HG02798 (cell line): ENCODE measurements at regions not wholly inside any gene's neighbourhood (a gene's known extent, or its start where the extent isn't known, plus 50 kb on each side); places are given as distances from the start of the nearest gene placed in this dataset.
"Not testable (repeated sequence)": the region's sequence is repeated elsewhere in the genome, so short reads cannot be mapped to it uniquely, and the experiment has no call there.

Experiments used
- ATAC-seq: cut with Tn5 transposase; IDR thresholded peaks from one replicate; pipeline ENCODE4 v1.9.1; 2021; ENCODE audit warnings: mild to moderate bottlenecking; ENCODE audit not compliant: unreplicated experiment, poor library complexity

- ATAC-seq: no peak
Observed at GRCh38 chrX:115909017-115909416, 261.5 kb upstream of the AGTR2 start.

GRCh38 chrX:115911967-115912366 lies 258.6 kb upstream of the AGTR2 start:
- ATAC-seq: peak; percentile 3

GRCh38 chrX:115912372-115912897 lies 258.1 kb upstream of the AGTR2 start:
- peak; percentile 96 for ATAC-seq

- peak; percentile 48 for ATAC-seq
Observed at GRCh38 chrX:115913575-115913974, 257.0 kb upstream of the AGTR2 start.

- ATAC-seq: not testable (repeated sequence)
Observed at GRCh38 chrX:115915625-115916024, 254.9 kb upstream of the AGTR2 start.

- no peak for ATAC-seq
Observed at GRCh38 chrX:115929480-115929879, 241.1 kb upstream of the AGTR2 start.

- no peak for ATAC-seq
Observed at GRCh38 chrX:115936008-115936407, 234.5 kb upstream of the AGTR2 start.

GRCh38 chrX:115939070-115939469 lies 231.5 kb upstream of the AGTR2 start:
- no peak for ATAC-seq

GRCh38 chrX:115939636-115940160 lies 230.8 kb upstream of the AGTR2 start:
- no peak for ATAC-seq

GRCh38 chrX:115940348-115940747 lies 230.2 kb upstream of the AGTR2 start:
- peak; percentile 40 for ATAC-seq

GRCh38 chrX:115940888-115941332 lies 229.6 kb upstream of the AGTR2 start:
- peak; percentile 85 for ATAC-seq

- no peak for ATAC-seq
Observed at GRCh38 chrX:115941388-115941787, 229.2 kb upstream of the AGTR2 start.

GRCh38 chrX:115946059-115946458 lies 224.5 kb upstream of the AGTR2 start:
- ATAC-seq: no peak

GRCh38 chrX:115948018-115948923 lies 222.3 kb upstream of the AGTR2 start:
- no peak for ATAC-seq

- ATAC-seq: peak; percentile 36
Observed at GRCh38 chrX:115949900-115950822, 220.4 kb upstream of the AGTR2 start.

- no peak for ATAC-seq
Observed at GRCh38 chrX:115952417-115953092, 218.0 kb upstream of the AGTR2 start.

- no peak for ATAC-seq
Observed at GRCh38 chrX:115957862-115958490, 212.6 kb upstream of the AGTR2 start.

GRCh38 chrX:115958687-115959359 lies 211.7 kb upstream of the AGTR2 start:
- ATAC-seq: no peak
